22Rv1 (cell line): ENCODE measurements at regions not wholly inside any gene's neighbourhood (a gene's known extent, or its start where the extent isn't known, plus 50 kb on each side); places are given as distances from the start of the nearest gene placed in this dataset.

ENCODE experiments used
- ZFX ChIP-seq: fragments of 450-650 bp; IDR thresholded peaks from 2 replicates; pipeline ENCODE4 v1.6.1; 2017; ENCODE audit warnings: antibody characterized with exemption, borderline replicate concordance
- TF ChIP-seq, protein P1 (sequence below): fragments of 450-650 bp; IDR thresholded peaks from 2 replicates; pipeline ENCODE4 v1.5.1; 2017; ENCODE audit warnings: mild to moderate bottlenecking

DNA sequence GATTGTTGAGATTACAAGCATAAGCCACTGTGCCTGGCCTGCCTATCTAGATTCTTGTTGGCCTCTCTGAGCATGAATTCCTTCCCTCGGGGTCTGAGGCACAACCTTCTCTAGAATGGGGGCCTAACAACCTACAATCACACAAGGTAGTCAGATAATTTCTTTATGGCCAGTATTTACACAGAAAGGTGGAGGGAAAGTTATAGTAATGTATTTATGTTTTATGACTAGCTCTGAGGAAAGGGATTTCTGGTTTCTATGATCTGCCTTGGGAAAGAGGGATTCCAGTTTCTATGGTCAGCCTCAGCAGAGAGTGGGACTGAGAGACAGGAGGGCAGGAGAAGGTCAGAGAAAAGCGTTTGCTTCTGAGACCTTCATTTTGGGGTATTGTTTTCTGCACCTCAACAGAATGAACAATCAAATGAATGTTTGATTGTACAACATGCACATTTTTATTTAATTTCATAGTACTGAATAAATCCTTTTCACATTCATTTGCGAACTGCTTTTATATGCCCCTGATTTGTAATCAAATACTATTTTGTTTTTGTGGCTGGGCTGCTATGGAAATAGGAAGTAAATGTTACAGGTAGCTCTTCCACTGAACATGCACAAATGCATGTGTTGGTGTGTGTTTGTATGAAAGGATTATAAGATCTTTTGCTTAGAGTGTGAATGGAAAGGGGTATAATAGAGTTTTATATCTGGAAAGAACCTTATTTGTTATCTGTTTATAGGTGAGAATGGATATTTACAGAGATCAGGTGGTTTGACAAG lies 499.7 kb upstream of the RGS6 start:
- TF ChIP-seq, protein P1, sequence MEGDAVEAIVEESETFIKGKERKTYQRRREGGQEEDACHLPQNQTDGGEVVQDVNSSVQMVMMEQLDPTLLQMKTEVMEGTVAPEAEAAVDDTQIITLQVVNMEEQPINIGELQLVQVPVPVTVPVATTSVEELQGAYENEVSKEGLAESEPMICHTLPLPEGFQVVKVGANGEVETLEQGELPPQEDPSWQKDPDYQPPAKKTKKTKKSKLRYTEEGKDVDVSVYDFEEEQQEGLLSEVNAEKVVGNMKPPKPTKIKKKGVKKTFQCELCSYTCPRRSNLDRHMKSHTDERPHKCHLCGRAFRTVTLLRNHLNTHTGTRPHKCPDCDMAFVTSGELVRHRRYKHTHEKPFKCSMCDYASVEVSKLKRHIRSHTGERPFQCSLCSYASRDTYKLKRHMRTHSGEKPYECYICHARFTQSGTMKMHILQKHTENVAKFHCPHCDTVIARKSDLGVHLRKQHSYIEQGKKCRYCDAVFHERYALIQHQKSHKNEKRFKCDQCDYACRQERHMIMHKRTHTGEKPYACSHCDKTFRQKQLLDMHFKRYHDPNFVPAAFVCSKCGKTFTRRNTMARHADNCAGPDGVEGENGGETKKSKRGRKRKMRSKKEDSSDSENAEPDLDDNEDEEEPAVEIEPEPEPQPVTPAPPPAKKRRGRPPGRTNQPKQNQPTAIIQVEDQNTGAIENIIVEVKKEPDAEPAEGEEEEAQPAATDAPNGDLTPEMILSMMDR, result no peak
- TF ChIP-seq ZFX, result no peak
